Amniotic stem cell (primary cell): ENCODE measurements at regions not wholly inside any gene's neighbourhood (a gene's known extent, or its start where the extent isn't known, plus 50 kb on each side); places are given as distances from the start of the nearest gene placed in this dataset.
"Not testable (repeated sequence)": the region's sequence is repeated elsewhere in the genome, so short reads cannot be mapped to it uniquely, and the experiment has no call there.

Experiments used
- DNase-seq: peaks from one replicate; lab custom pipeline; 2025; lab: John Stamatoyannopoulos, UW

GRCh38 chr16:85275533-85276249 lies 163.4 kb upstream of the CIBAR2 start:
- peak; percentile 41 for DNase-seq

- DNase-seq: no peak
These were observed 164.0 kb upstream of the CIBAR2 start for GRCh38 chr16:85276258-85276657.

DNA sequence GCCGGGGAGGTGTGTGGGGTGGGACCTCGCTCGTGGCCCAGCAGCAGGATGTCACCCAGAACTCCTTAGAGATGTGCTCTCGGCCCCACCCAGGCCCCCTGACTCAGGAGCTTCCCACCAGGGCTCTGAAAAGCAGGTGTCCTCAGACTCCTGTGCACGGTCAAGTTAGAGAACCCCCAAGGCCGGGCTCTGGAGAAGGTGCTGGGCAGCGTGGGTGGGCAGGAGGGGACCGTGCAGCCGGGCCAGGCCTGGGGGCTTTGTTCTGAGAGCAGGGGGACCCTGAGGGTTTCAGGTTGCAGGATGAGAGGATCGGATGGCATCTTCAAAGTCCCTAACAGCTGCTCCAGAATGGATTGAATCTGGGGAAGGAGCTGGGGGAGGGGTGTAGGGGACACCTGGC lies 164.4 kb upstream of the CIBAR2 start:
- DNase-seq: no peak

DNA sequence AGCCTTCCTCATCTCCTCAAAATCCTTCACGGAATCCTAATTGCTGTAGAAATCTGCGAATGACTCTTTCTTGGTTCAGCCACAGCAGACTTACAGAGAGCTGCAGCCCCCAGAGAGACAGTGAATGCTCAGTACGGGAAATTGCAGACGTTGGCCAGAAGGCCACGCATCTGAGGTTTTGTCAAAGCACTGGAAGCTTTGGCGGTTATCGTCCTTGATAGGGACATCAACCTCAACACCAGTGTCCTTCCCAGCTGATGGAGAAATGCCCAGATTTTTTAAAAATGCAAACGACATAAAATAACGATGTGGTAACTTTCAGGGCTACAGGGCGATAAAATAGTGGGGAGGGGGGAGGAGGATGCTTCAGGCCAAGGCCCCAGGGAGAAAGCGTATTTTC lies 166.6 kb upstream of the CIBAR2 start:
- no peak for DNase-seq

- no peak for DNase-seq
These were observed 167.1 kb upstream of the CIBAR2 start for GRCh38 chr16:85279402-85279801.

GRCh38 chr16:85279825-85280545 lies 167.7 kb upstream of the CIBAR2 start:
- DNase-seq: no peak

- no peak for DNase-seq
These were observed 168.9 kb upstream of the CIBAR2 start for GRCh38 chr16:85281181-85281580.

DNA sequence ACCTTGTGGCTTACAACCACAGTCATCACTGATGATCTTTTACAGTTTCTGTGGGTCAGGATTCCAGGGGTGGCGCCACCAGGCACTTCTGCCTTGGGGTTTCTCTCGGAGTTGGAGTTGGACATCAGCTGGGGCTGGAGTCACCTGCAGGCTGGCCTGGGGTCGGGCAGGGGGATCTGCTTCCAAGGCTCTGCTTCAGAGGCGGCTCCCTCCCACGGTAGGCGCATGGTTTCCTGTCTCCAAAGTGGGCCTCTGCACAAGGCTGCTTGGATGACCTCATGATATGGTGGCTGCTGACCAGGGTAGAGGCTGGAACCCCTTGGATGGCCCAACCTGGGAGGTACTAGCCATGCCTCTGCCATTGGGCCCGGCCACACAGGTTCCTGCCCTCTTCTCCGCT lies 170.6 kb upstream of the CIBAR2 start:
- no peak for DNase-seq

- no peak for DNase-seq
These were observed 171.2 kb upstream of the CIBAR2 start for GRCh38 chr16:85283305-85284050.

- no peak for DNase-seq
These were observed 172.0 kb upstream of the CIBAR2 start for GRCh38 chr16:85284141-85284817.

GRCh38 chr16:85285681-85286065 lies 173.4 kb upstream of the CIBAR2 start:
- no peak for DNase-seq

DNA sequence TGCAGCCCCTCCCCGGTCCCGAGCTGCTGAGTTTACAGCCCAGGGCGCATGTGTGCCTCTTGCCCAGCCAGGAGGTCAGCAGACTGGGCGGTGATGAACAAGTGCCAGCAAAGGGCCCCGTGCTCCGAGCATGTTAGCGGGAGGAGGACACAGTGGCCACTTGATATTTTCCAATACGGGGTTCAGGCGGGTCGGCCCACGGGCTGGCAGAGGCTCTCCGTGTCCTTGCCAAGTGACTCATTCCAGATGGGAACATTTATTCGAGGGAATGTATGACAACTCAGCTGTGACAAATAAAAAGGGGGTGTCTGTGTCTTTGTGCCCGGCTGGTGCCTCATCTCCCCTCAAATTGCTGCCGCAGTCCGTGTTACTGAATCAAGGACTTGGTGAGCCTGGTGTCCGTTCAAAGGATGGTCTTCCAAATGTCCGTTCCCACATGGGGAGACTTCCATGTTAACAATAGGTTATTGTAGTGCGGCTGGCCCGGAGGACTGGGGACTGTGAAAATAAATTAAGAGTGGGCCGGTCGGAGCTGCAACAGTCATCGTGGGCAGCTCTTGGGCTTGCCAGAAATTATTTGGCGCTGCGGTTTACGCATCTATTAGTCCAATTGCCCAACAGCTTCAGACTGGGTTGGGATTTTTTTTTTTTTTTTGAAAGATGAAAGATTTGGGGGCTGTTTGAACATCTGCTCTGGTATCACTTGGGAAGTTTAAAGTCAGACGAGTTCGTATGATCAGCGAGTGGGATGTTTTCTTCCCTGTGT lies 174.0 kb upstream of the CIBAR2 start:
- DNase-seq: peak; percentile 22

DNA sequence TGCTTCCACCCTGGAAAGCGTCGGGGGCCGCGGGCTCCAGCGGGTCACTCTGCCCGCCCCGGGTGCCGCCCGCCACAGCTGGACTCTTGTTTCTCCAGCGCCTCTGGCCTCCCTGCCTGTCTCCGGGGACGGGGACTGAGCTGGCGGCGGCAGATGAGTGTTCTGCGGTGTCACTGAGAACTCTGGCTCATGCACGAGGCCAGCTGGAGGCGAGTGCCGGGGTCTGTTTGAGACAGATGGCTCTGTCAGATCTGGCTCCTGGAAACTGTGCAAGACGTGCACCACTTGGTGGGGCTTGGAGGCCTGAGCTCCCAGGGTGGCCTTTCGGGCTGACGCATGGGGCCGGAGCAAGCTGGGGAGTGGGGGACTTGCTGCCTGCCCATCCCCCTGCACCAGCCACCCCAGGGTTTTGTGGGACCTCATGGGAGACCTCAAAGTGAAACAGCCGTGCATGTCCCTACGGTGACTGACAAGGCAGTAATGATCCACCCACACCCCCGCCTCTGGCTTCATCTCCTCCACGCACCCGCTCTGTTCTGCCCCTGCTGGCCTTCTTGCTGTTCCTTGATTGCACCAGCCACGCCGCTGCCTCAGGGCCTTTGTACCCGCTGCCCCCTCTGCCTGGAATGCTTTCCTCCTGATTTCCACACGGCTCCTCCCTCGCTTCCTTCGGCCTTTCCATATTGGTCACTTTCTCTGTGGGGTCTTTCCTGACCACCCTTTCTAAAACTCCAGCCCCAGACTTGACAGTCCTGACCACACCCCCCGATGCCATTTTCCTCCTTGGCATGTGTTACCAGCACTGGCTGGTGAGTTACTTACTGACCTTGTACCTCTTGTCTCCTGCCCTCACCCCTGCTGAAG lies 174.9 kb upstream of the CIBAR2 start:
- DNase-seq: no peak

GRCh38 chr16:85287815-85288109 lies 175.5 kb upstream of the CIBAR2 start:
- DNase-seq: not testable (repeated sequence)

- no peak for DNase-seq
These were observed 176.1 kb upstream of the CIBAR2 start for GRCh38 chr16:85288341-85288868.

GRCh38 chr16:85288869-85289660 lies 176.8 kb upstream of the CIBAR2 start:
- DNase-seq: no peak

DNA sequence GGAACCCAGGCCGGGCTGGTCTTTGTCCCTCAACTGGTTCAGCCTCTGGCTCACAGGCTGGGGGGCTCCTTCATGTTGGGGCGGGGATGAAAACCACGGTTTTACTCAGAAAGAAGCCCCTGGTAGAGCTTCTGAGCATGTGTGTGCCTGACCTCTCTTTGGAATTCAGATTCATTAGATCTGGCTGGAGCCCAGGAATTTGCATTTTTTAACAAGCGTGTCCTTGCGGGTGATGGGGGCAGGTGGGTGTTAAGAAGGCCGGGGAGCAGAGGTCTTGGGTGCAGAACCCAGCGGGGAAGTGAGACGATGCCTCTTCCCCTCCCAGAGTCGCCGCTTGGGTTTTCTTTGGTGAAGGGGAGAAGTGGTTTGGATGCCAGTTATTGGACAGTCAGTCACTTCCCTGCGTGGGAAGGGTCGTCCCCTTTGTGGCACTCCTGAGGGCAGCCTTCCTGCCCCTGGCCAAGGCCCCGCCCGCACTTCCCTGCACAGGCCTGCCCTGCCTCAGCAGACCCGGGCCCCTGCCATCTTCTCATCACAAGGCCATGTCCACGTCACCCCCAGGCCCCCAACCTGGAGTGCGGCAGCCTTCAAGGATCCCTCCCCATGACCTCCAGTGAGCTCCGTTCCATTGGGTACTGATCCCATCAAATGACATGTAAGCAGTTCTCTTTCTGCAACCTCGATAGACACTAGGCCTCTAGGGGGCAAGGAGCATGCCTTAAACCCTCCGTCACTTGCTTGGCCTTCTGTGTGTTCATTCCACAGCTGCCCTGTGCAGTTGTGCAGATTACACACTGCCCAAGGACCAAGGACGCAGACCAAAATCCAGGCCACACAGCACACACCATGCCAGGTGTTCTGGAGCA lies 177.7 kb upstream of the CIBAR2 start:
- no peak for DNase-seq

DNA sequence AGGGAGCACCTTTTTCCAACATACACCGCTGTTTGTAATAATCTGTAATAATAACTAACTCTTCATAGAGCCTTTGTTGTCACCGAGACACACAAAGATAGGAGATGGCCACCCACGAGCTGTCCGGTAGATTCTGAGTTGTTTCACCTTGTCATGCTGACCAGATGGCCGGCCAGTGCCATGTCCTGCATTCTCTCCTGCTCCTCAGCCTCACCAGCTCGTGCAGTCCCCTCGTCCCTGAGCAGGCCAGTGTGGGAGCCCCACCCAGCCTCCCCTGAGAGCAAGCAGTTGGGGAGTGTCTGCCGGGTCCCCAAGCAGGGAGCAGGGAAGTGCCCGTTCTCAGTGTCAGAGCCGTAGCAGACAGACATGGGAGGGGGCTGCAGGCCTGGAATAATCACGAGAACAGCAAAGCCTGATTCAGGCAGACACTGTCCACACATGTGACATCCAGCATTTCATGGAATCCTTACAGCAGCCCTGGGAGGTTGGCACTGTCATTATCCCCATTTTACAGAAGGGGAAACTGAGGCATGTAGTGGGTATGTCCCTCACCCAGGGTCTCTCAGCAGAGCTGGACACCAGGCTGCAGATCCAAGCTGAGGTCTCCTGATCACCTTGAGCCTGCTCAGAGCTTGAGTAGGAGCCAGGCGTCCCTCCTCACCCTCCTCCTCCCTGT lies 178.5 kb upstream of the CIBAR2 start:
- DNase-seq: no peak
